ENCODE measurements at regions not wholly inside any gene's neighbourhood (a gene's known extent, or its start where the extent isn't known, plus 50 kb on each side); places are given as distances from the start of the nearest gene placed in this dataset.

DNA sequence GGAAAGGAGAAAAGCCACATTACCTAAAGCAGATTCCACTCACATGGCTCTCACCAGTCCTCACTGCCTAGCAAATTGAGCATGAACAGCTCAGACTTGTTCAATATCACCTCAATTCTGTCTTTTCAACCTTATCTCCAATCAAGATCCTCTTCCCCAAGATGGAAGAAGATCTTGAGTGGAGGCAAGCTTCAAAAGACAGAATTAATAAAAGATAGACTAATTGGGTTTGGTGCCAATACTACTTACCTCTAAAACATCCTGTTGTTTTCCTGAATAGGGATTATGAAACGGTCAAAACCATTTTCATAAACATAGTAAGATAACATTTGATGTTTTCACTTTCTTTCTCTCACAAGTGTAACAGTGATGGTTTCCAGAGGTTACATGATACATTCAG is 349.2 kb upstream of the PLD5 start:
- H3K4me3 Mint-ChIP-seq = no peak overlapping the region
- TF ChIP-seq, protein P1, sequence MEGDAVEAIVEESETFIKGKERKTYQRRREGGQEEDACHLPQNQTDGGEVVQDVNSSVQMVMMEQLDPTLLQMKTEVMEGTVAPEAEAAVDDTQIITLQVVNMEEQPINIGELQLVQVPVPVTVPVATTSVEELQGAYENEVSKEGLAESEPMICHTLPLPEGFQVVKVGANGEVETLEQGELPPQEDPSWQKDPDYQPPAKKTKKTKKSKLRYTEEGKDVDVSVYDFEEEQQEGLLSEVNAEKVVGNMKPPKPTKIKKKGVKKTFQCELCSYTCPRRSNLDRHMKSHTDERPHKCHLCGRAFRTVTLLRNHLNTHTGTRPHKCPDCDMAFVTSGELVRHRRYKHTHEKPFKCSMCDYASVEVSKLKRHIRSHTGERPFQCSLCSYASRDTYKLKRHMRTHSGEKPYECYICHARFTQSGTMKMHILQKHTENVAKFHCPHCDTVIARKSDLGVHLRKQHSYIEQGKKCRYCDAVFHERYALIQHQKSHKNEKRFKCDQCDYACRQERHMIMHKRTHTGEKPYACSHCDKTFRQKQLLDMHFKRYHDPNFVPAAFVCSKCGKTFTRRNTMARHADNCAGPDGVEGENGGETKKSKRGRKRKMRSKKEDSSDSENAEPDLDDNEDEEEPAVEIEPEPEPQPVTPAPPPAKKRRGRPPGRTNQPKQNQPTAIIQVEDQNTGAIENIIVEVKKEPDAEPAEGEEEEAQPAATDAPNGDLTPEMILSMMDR (IDR thresholded peaks at IDR 0.05; ENCODE audit: unreplicated experiment) = no peak
- H3K36me3 Mint-ChIP-seq = no peaks in the 10 kb centered on the region
- no peaks in the 10 kb centered on the region for H3K27me3 Mint-ChIP-seq (ENCODE audit: low read depth)
- peaks cover 9% of the 10 kb centered on the region for H3K4me1 Mint-ChIP-seq
- DNase-seq (ENCODE audit: low spot score in 2 of 2, unreplicated experiment in 2 of 2) = no peak
- no peaks in the 10 kb centered on the region for H3K9me3 Mint-ChIP-seq
- no peak overlapping the region for H3K27ac Mint-ChIP-seq

DNA sequence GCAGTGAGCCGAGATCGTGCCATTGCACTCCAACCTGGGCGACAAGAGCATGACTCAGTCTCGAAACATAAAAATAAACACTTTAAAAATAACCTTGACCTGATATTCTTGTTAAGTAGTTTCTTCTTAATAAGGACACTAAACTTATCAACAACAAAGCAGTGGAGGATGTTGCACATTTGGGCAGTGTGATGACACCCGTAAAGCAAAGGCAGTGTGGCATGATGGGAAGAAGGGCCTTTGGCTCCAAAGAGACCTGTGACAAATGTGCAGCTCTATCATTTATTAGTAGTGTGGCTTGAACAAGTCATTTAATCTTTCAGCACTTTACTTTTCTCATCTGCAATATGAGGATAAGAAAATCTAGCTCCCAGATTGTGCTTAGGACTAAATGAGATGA is 348.0 kb upstream of the PLD5 start:
- Mint-ChIP-seq H3K27ac (no peak overlapping the region), H3K27me3 (ENCODE audit: low read depth) (no peaks in the 10 kb centered on the region), H3K9me3 (no peaks in the 10 kb centered on the region), H3K4me3 (no peak overlapping the region), H3K4me1 (peaks cover 6% of the 10 kb centered on the region), H3K36me3 (no peaks in the 10 kb centered on the region)
- TF ChIP-seq, protein P1 (IDR thresholded peaks at IDR 0.05; ENCODE audit: unreplicated experiment) = no peak
- DNase-seq (ENCODE audit: low spot score in 2 of 2, unreplicated experiment in 2 of 2) = no peak

DNA sequence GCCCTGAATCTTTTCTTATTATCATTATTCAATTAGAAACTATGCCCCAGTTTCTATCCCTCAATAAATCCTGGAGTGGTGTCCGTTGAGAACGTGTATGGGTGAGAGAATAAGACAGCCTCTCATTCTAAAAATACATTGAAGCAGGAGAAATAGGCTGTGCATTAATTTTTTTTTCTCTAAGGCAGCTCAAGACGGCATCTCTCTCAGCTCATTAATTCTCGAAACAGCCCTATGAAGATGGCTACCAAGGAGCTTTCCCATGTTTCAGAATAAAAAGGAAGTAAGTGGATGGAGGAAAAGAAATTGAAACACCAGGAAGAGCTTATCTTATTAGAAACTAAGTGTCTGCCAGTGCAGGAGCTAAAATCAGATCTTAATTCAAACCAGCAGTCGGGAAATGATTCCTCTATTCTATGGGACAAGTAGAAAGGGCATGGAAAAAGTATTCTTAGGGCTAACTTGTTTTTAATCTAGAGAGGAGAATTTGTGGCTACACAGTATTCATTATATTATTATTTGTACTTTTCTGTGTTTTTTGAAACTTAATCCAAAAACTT is 347.1 kb upstream of the PLD5 start:
- Mint-ChIP-seq H3K9me3 (no peaks in the 10 kb centered on the region), H3K27ac (no peak overlapping the region), H3K36me3 (no peaks in the 10 kb centered on the region), H3K4me1 (peaks cover 9% of the 10 kb centered on the region), H3K4me3 (no peak overlapping the region), H3K27me3 (ENCODE audit: low read depth) (no peaks in the 10 kb centered on the region)
- TF ChIP-seq, protein P1 (IDR thresholded peaks at IDR 0.05; ENCODE audit: unreplicated experiment) = no peak
- DNase-seq (ENCODE audit: low spot score in 2 of 2, unreplicated experiment in 2 of 2) = no peak

DNA sequence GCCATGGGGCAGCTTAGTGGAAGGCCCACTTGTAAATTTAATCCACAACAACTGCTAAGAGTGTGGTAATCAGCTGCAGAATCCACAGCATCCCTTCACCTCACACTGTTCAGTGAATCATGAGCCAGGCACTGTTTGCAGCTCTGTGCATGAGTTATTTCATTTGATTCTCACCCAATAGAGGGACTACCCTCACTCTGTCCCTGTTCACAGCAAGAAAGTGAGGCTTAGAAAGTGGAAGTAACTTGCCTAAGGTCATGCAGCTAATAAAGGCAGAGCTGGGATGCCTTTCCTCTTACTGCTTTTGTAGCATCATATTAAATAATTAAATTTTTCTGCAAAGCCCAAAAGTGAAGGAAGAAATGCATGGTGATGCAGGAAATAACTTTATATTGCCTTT is 346.5 kb upstream of the PLD5 start:
- Mint-ChIP-seq H3K27ac (no peak overlapping the region), H3K4me1 (peaks cover 11% of the 10 kb centered on the region), H3K27me3 (ENCODE audit: low read depth) (no peaks in the 10 kb centered on the region), H3K36me3 (no peaks in the 10 kb centered on the region), H3K9me3 (no peaks in the 10 kb centered on the region), H3K4me3 (no peak overlapping the region)
- DNase-seq (ENCODE audit: low spot score in 2 of 2, unreplicated experiment in 2 of 2) = no peak
- TF ChIP-seq, protein P1 (IDR thresholded peaks at IDR 0.05; ENCODE audit: unreplicated experiment) = no peak

DNA sequence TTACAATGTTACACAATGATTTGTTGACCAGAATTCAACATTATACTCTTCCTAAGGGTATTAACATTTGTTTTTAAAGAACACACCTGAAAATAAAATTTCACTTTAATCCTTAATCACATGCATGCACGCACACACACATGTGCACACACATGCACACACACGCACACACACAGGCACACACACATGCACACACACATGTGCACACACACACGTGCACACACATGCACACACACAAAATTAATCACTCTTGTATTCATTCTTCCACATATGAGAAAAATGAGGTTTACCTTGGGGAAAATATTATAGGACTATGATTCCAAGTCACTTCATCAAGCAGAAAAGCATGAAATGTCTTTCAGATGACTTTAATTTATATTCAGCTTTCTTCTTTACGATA is 331.8 kb upstream of the PLD5 start:
- H3K4me1 Mint-ChIP-seq = no peaks in the 10 kb centered on the region
- peaks cover 12% of the 10 kb centered on the region for H3K27me3 Mint-ChIP-seq (ENCODE audit: low read depth)
- no peaks in the 10 kb centered on the region for H3K36me3 Mint-ChIP-seq
- DNase-seq (ENCODE audit: low spot score in 2 of 2, unreplicated experiment in 2 of 2) = no peak
- H3K9me3 Mint-ChIP-seq = peaks cover 9% of the 10 kb centered on the region
- no peak overlapping the region for H3K27ac Mint-ChIP-seq
- TF ChIP-seq, protein P1 (IDR thresholded peaks at IDR 0.05; ENCODE audit: unreplicated experiment) = no peak
- H3K4me3 Mint-ChIP-seq = no peak overlapping the region

DNA sequence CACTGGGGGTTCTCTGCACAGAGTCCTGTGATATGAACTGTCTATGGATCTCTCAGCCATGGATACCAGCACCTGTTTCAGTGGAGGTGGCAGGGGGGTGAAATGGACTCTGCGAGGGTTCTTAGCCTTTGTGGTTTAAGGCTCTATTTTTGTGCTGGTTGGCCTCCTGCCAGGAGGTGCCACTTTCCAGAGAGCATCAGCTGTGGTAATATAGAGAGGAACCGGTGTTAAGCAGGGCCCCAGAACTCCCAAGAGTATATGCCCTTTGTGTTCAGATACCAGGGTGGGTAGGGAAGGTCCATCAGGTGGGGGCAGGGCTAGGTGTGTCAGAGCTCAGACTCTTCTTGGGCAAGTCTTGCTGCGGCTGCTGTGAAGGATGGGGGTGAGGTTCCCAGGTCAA is 330.0 kb upstream of the PLD5 start:
- Mint-ChIP-seq H3K27me3 (ENCODE audit: low read depth) (peaks cover 16% of the 10 kb centered on the region), H3K4me1 (no peaks in the 10 kb centered on the region)
- no peak for DNase-seq (ENCODE audit: low spot score in 2 of 2, unreplicated experiment in 2 of 2)

More for the DNA sequence above, 330.0 kb upstream of the PLD5 start:
- H3K4me3 Mint-ChIP-seq = no peak overlapping the region
- H3K9me3 Mint-ChIP-seq = peaks cover 27% of the 10 kb centered on the region
- no peaks in the 10 kb centered on the region for H3K36me3 Mint-ChIP-seq
- H3K27ac Mint-ChIP-seq = no peak overlapping the region
- TF ChIP-seq, protein P1 (IDR thresholded peaks at IDR 0.05; ENCODE audit: unreplicated experiment) = no peak
